WTC11 (cell line): ENCODE measurements at regions not wholly inside any gene's neighbourhood (a gene's known extent, or its start where the extent isn't known, plus 50 kb on each side); places are given as distances from the start of the nearest gene placed in this dataset.

Source experiments
- ATAC-seq: fragments of 200-7000 bp; cut with Tn5 transposase; 2 replicates; pipeline ENCODE4 v1.10.0; 2021; ENCODE audit warnings: mild to moderate bottlenecking, moderate library complexity
- CTCF ChIA-PET: fragments of 300-600 bp; sonication (Branson Sonifier 250); formaldehyde crosslinking; loops from one replicate; lab custom pipeline; 2021; ENCODE audit warnings: antibody characterized with exemption; lab: Charles Lee
- POLR2A ChIA-PET: fragments of 350-600 bp; sonication (Branson Sonifier 250); formaldehyde crosslinking; loops from one replicate; lab custom pipeline; 2021; ENCODE audit warnings: antibody characterized with exemption; lab: Charles Lee
- DNase-seq: peaks from one replicate; pipeline ENCODE4 v3.0.0; 2021; ENCODE audit warnings: low spot score
- H3K27ac Mint-ChIP-seq: 2 replicates; pipeline ENCODE4 v1.8.0; 2021; ENCODE audit warnings: mixed read lengths
- H3K27me3 Mint-ChIP-seq: 2 replicates; pipeline ENCODE4 v1.8.0; 2021; ENCODE audit warnings: low read depth, mild to moderate bottlenecking, moderate library complexity, mixed read lengths
- H3K36me3 Mint-ChIP-seq: 2 replicates; pipeline ENCODE4 v1.8.0; 2021; ENCODE audit warnings: mixed read lengths
- H3K4me1 Mint-ChIP-seq: 2 replicates; pipeline ENCODE4 v1.8.0; 2022; ENCODE audit warnings: mixed read lengths
- H3K4me3 Mint-ChIP-seq: 2 replicates; pipeline ENCODE4 v1.8.0; 2021; ENCODE audit warnings: mild to moderate bottlenecking, moderate library complexity, mixed read lengths
- H3K9me3 Mint-ChIP-seq: 2 replicates; pipeline ENCODE4 v1.8.0; 2021; ENCODE audit warnings: mixed read lengths
- AR ChIP-seq: fragments of 250-450 bp; sonication (Bioruptor Pico); IDR thresholded peaks from 2 replicates; pipeline ENCODE4 v1.9.0; 2021; ENCODE audit warnings: mild to moderate bottlenecking
- ATF6 ChIP-seq: sonication (generic); formaldehyde crosslinking; IDR thresholded peaks from 2 replicates; pipeline ENCODE4 v1.8.1; 2023; ENCODE audit warnings: mild to moderate bottlenecking, missing genetic modification reagents
- CBFB ChIP-seq: sonication (generic); formaldehyde crosslinking; IDR thresholded peaks from 2 replicates; pipeline ENCODE4 v1.8.1; 2022; ENCODE audit warnings: mild to moderate bottlenecking, low read depth, missing genetic modification reagents
- ELF4 ChIP-seq: sonication (generic); formaldehyde crosslinking; IDR thresholded peaks from 2 replicates; pipeline ENCODE4 v1.8.1; 2022; ENCODE audit warnings: low read depth, mild to moderate bottlenecking, moderate library complexity, missing genetic modification reagents
- GABPB1 ChIP-seq: sonication (generic); formaldehyde crosslinking; IDR thresholded peaks from 2 replicates; pipeline ENCODE4 v1.8.1; 2023; ENCODE audit warnings: mild to moderate bottlenecking, missing genetic modification reagents
- KAT7 ChIP-seq: sonication (generic); formaldehyde crosslinking; IDR thresholded peaks from 2 replicates; pipeline ENCODE4 v1.8.1; 2023; ENCODE audit warnings: missing genetic modification reagents, mild to moderate bottlenecking, borderline replicate concordance
- MXD4 ChIP-seq: fragments of 250-450 bp; sonication (Bioruptor Pico); IDR thresholded peaks from 2 replicates; pipeline ENCODE4 v1.8.0; 2021; ENCODE audit warnings: mild to moderate bottlenecking, moderate library complexity, borderline replicate concordance
- NFATC4 ChIP-seq: fragments of 250-450 bp; sonication (Bioruptor Pico); IDR thresholded peaks from 2 replicates; pipeline ENCODE4 v1.9.0; 2021; ENCODE audit warnings: mild to moderate bottlenecking
- NFYB ChIP-seq: sonication (generic); formaldehyde crosslinking; conservative IDR thresholded peaks from 2 replicates; pipeline ENCODE4 v1.8.0; 2022; ENCODE audit warnings: low read depth, missing genetic modification reagents
- NR2C2 ChIP-seq: sonication (generic); formaldehyde crosslinking; IDR thresholded peaks from 2 replicates; pipeline ENCODE4 v1.8.0; 2022; ENCODE audit warnings: mild to moderate bottlenecking, missing genetic modification reagents
- NR3C1 ChIP-seq: sonication (generic); formaldehyde crosslinking; conservative IDR thresholded peaks from 2 replicates; pipeline ENCODE4 v1.8.1; 2023; ENCODE audit warnings: low read depth, mild to moderate bottlenecking, missing genetic modification reagents
- OVOL2 ChIP-seq: fragments of 250-450 bp; sonication (Bioruptor Pico); IDR thresholded peaks from 2 replicates; pipeline ENCODE4 v1.9.0; 2021; ENCODE audit warnings: mild to moderate bottlenecking, borderline replicate concordance
- PRDM15 ChIP-seq: sonication (generic); formaldehyde crosslinking; IDR thresholded peaks from 2 replicates; pipeline ENCODE4 v1.8.0; 2022; ENCODE audit warnings: missing genetic modification reagents
- PREB ChIP-seq: sonication (generic); formaldehyde crosslinking; IDR thresholded peaks from 2 replicates; pipeline ENCODE4 v1.8.1; 2022; ENCODE audit warnings: mild to moderate bottlenecking, missing genetic modification reagents, moderate library complexity, borderline replicate concordance
- TCF7 ChIP-seq: sonication (generic); formaldehyde crosslinking; IDR thresholded peaks from 2 replicates; pipeline ENCODE4 v1.8.0; 2022; ENCODE audit warnings: mild to moderate bottlenecking, low read depth, missing genetic modification reagents, moderate library complexity
- ZNF138 ChIP-seq: sonication (generic); formaldehyde crosslinking; conservative IDR thresholded peaks from 2 replicates; pipeline ENCODE4 v1.8.1; 2022; ENCODE audit warnings: mild to moderate bottlenecking, moderate library complexity, missing genetic modification reagents
- ZSCAN18 ChIP-seq: fragments of 250-450 bp; sonication (Bioruptor Pico); IDR thresholded peaks from 2 replicates; pipeline ENCODE4 v2.1.2; 2022; ENCODE audit warnings: mild to moderate bottlenecking, moderate library complexity

GRCh38 chr12:37733856-37734255 is 582.7 kb upstream of the ALG10B start:
- CTCF ChIA-PET: no interaction called here
- ATAC-seq: no peak
- POLR2A ChIA-PET: no interaction called here
- Mint-ChIP-seq H3K9me3 (peaks cover 87% of the 10 kb centered on the region), H3K36me3 (peaks cover 85% of the 10 kb centered on the region), H3K4me3 (no peak overlapping the region), H3K27ac (no peak overlapping the region), H3K27me3 (peaks cover 27% of the 10 kb centered on the region), H3K4me1 (no peaks in the 10 kb centered on the region)
- no peak for TF ChIP-seq AR
- TF ChIP-seq ATF6 (CRISPR knock-in tag): no peak
- no peak for TF ChIP-seq MXD4
- no peak for TF ChIP-seq OVOL2
- TF ChIP-seq ELF4 (CRISPR knock-in tag): no peak
- TF ChIP-seq ZNF138 (CRISPR knock-in tag): no peak
- TF ChIP-seq NR2C2 (CRISPR knock-in tag): no peak
- no peak for TF ChIP-seq NFYB (CRISPR knock-in tag)
- TF ChIP-seq PREB: no peak
- TF ChIP-seq NFATC4: no peak
- TF ChIP-seq TCF7 (CRISPR knock-in tag): no peak
- TF ChIP-seq ZSCAN18 (CRISPR knock-in tag): no peak
- no peak for TF ChIP-seq NR3C1
- no peak for TF ChIP-seq CBFB (CRISPR knock-in tag)
- TF ChIP-seq PRDM15 (CRISPR knock-in tag): no peak
- no peak for TF ChIP-seq KAT7 (CRISPR knock-in tag)
- TF ChIP-seq GABPB1 (CRISPR knock-in tag): no peak
- DNase-seq: no peak
